H9 (cell line): ENCODE measurements at regions not wholly inside any gene's neighbourhood (a gene's known extent, or its start where the extent isn't known, plus 50 kb on each side); places are given as distances from the start of the nearest gene placed in this dataset.

Source experiments
- DNase-seq: peaks from one replicate; pipeline ENCODE4 v3.0.0-alpha.2; 2017
- H2AFZ ChIP-seq: one replicate; pipeline ENCODE4 v1.6.1; 2013; ENCODE audit warnings: mild to moderate bottlenecking, low read length, control low read depth, moderate library complexity
- H2AK5ac ChIP-seq: 2 replicates; pipeline ENCODE4 v1.6.1; 2013; ENCODE audit warnings: low read length, control low read depth, mixed read lengths; ENCODE audit not compliant: insufficient read length
- H2BK120ac ChIP-seq: one replicate; pipeline ENCODE4 v1.6.1; 2013; ENCODE audit warnings: low read depth, mild to moderate bottlenecking, low read length, control low read depth, inconsistent platforms; ENCODE audit not compliant: poor library complexity, severe bottlenecking
- H2BK12ac ChIP-seq: 2 replicates; pipeline ENCODE4 v1.6.1; 2013; ENCODE audit warnings: low read length, control low read depth, mixed read lengths, low read depth; ENCODE audit not compliant: insufficient read length
- H2BK15ac ChIP-seq: 2 replicates; pipeline ENCODE4 v1.6.1; 2013; ENCODE audit warnings: low read depth, low read length, control low read depth
- H2BK20ac ChIP-seq: one replicate; pipeline ENCODE4 v1.6.1; 2013; ENCODE audit warnings: low read depth, mild to moderate bottlenecking, low read length, control low read depth, inconsistent platforms; ENCODE audit not compliant: poor library complexity, severe bottlenecking
- H2BK5ac ChIP-seq: 2 replicates; pipeline ENCODE4 v1.6.1; 2013; ENCODE audit warnings: low read length, control low read depth, mixed read lengths; ENCODE audit not compliant: insufficient read length
- H3K14ac ChIP-seq: 2 replicates; pipeline ENCODE4 v1.6.1; 2013; ENCODE audit warnings: low read length, control low read depth; ENCODE audit not compliant: insufficient read depth
- H3K18ac ChIP-seq: 2 replicates; pipeline ENCODE4 v1.6.1; 2013; ENCODE audit warnings: low read depth, mild to moderate bottlenecking, mixed read lengths, low read length, control low read depth; ENCODE audit not compliant: insufficient read length
- H3K23ac ChIP-seq: 2 replicates; pipeline ENCODE4 v1.6.1; 2013; ENCODE audit warnings: low read length, control low read depth, mixed read lengths, low read depth; ENCODE audit not compliant: insufficient read length
- H3K23me2 ChIP-seq: 2 replicates; pipeline ENCODE4 v1.6.1; 2013; ENCODE audit warnings: low read depth, mild to moderate bottlenecking, mixed read lengths, low read length, control low read depth; ENCODE audit not compliant: insufficient read length, poor library complexity, severe bottlenecking
- H3K27ac ChIP-seq: 2 replicates; pipeline ENCODE4 v1.5.1; 2013; ENCODE audit warnings: low read length, control low read depth, mixed read lengths, low read depth; ENCODE audit not compliant: insufficient read length
- H3K27me3 ChIP-seq: 2 replicates; pipeline ENCODE4 v1.6.1; 2013; ENCODE audit warnings: low read length, control low read depth, inconsistent platforms; ENCODE audit not compliant: insufficient read depth
- H3K4ac ChIP-seq: 2 replicates; pipeline ENCODE4 v1.6.1; 2013; ENCODE audit warnings: low read depth, mild to moderate bottlenecking, control low read depth, inconsistent platforms, low read length, moderate library complexity
- H3K4me1 ChIP-seq: 2 replicates; pipeline ENCODE4 v1.6.1; 2013; ENCODE audit warnings: low read length, control low read depth, inconsistent platforms; ENCODE audit not compliant: insufficient read depth
- H3K4me2 ChIP-seq: 2 replicates; pipeline ENCODE4 v1.6.1; 2013; ENCODE audit warnings: low read length, control low read depth, mixed read lengths; ENCODE audit not compliant: insufficient read length, insufficient read depth
- H3K56ac ChIP-seq: 2 replicates; pipeline ENCODE4 v1.6.1; 2013; ENCODE audit warnings: low read depth, mild to moderate bottlenecking, mixed read lengths, low read length, control low read depth; ENCODE audit not compliant: insufficient read length
- H3K79me1 ChIP-seq: 2 replicates; pipeline ENCODE4 v1.6.1; 2013; ENCODE audit warnings: low read depth, mild to moderate bottlenecking, moderate library complexity, low read length, control low read depth, inconsistent platforms; ENCODE audit not compliant: insufficient read depth, poor library complexity, severe bottlenecking
- H3K79me2 ChIP-seq: 2 replicates; pipeline ENCODE4 v1.6.1; 2013; ENCODE audit warnings: low read length, control low read depth, inconsistent platforms; ENCODE audit not compliant: insufficient read depth
- H3K9ac ChIP-seq: 2 replicates; pipeline ENCODE4 v1.6.1; 2013; ENCODE audit warnings: low read length, control low read depth, mixed read lengths; ENCODE audit not compliant: insufficient read length; ENCODE audit errors: extremely low read depth
- H3K9me3 ChIP-seq: one replicate; pipeline ENCODE4 v1.6.1; 2013; ENCODE audit warnings: low read depth, low read length, inconsistent platforms; ENCODE audit not compliant: control insufficient read depth
- H3T11ph ChIP-seq: one replicate; pipeline ENCODE4 v1.6.1; 2013; ENCODE audit warnings: mild to moderate bottlenecking, low read length, control low read depth, inconsistent platforms
- H4K20me1 ChIP-seq: one replicate; pipeline ENCODE4 v1.6.1; 2013; ENCODE audit not compliant: control insufficient read depth, insufficient read length, insufficient read depth
- H4K5ac ChIP-seq: 2 replicates; pipeline ENCODE4 v1.6.1; 2013; ENCODE audit warnings: low read depth, mild to moderate bottlenecking, mixed read lengths, low read length, control low read depth; ENCODE audit not compliant: insufficient read length
- H4K8ac ChIP-seq: replicated peaks from 2 replicates; pipeline ENCODE4 v1.6.1; 2013; ENCODE audit warnings: low read length, control low read depth, mixed read lengths, low read depth; ENCODE audit not compliant: insufficient read length
- H4K91ac ChIP-seq: 2 replicates; pipeline ENCODE4 v1.6.1; 2013; ENCODE audit warnings: low read depth, mild to moderate bottlenecking, moderate library complexity, mixed read lengths, low read length, control low read depth; ENCODE audit not compliant: insufficient read length
- H3K27ac Mint-ChIP-seq, 3 experiments: 2 replicates in 2 of 3; 3 replicates in 1 of 3; pipeline ENCODE4 v1.8.0; 2020 to 2021; ENCODE audit warnings: mixed read lengths in 3 of 3, mild to moderate bottlenecking in 1 of 3, moderate library complexity in 1 of 3
- H3K27me3 Mint-ChIP-seq: 2 replicates; pipeline ENCODE4 v1.8.0; 2021; ENCODE audit warnings: low read depth, mild to moderate bottlenecking, moderate library complexity, mixed read lengths
- H3K36me3 Mint-ChIP-seq, 3 experiments: 2 replicates in 2 of 3; 3 replicates in 1 of 3; pipeline ENCODE4 v1.8.0; 2020 to 2021; ENCODE audit warnings: low read depth in 3 of 3, mixed read lengths in 3 of 3; ENCODE audit not compliant: insufficient read depth in 1 of 3
- H3K4me1 Mint-ChIP-seq, 2 experiments: 2 replicates each; pipeline ENCODE4 v1.8.0; 2020; ENCODE audit warnings: mixed read lengths in 2 of 2
- H3K4me3 Mint-ChIP-seq, 2 experiments: 2 replicates in 1 of 2; 3 replicates in 1 of 2; pipeline ENCODE4 v1.8.0; 2020 to 2021; ENCODE audit warnings: mild to moderate bottlenecking in 2 of 2, mixed read lengths in 2 of 2, moderate library complexity in 1 of 2
- H3K9me3 Mint-ChIP-seq, 2 experiments: 2 replicates in 1 of 2; 3 replicates in 1 of 2; pipeline ENCODE4 v1.8.0; 2020; ENCODE audit warnings: mild to moderate bottlenecking in 2 of 2, mixed read lengths in 2 of 2, moderate library complexity in 1 of 2
- WGBS: extraction: QIAGEN DNeasy Blood & Tissue Kit; methylation state at CpG from one replicate; pipeline ENCODE4 v1.1.7; 2013; ENCODE audit warnings: missing lambda C conversion rate, low lambda C conversion rate, mixed read lengths; ENCODE audit not compliant: insufficient read length; ENCODE audit errors: extremely low coverage; 5-methylcytosine and 5-hydroxymethylcytosine counted together
- TF ChIP-seq, protein P1 (sequence below): fragments of 200-600 bp; sonication (generic); conservative IDR thresholded peaks from 3 replicates; pipeline ENCODE4 v1.8.0; 2021; ENCODE audit warnings: antibody characterized with exemption, mild to moderate bottlenecking

DNA sequence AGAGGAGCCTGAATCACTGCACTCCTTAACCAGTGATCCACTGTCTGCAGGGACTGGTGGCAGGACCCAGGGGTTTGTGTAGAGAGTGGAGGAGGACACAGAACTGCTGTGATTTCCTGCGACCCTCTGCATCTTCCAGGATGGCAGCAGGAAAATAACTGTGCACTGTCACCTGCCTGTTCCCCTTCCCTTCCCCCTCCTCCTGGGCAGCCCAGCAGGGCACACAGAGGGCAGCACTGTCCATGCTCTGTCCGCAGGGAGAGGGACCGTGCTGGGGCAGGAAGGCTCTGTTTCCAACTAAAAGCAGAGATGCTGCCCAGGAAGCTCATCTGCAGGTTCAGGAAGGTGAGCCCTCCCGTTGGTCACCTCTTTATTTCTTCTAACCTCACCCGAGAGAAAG lies 168.7 kb downstream of the ZBTB18 start:
- no peak overlapping the region for H2BK5ac ChIP-seq

More for the DNA sequence above, 168.7 kb downstream of the ZBTB18 start:
- peaks cover 0 to 2% of the 10 kb centered on the region in 2 experiments; a peak in 1 of 4 replicates for H3K4me1 Mint-ChIP-seq
- Histone ChIP-seq H3K4ac (no peak overlapping the region), H4K8ac (no peak overlapping the region), H3K27ac (no peak overlapping the region), H3K23me2 (no peaks in the 10 kb centered on the region), H3K9ac (no peak overlapping the region), H4K5ac (no peak overlapping the region), H3K23ac (no peak overlapping the region), H3K18ac (no peak overlapping the region), H3T11ph (no peak overlapping the region), H3K14ac (no peak overlapping the region), H2BK15ac (no peak overlapping the region), H4K20me1 (no peaks in the 10 kb centered on the region), H2BK12ac (no peak overlapping the region), H2AFZ (no peak overlapping the region), H3K4me2 (no peak overlapping the region), H3K9me3 (no peaks in the 10 kb centered on the region), H3K27me3 (no peaks in the 10 kb centered on the region), H3K79me1 (no peaks in the 10 kb centered on the region), H2AK5ac (no peak overlapping the region), H2BK20ac (no peak overlapping the region), H3K79me2 (no peaks in the 10 kb centered on the region), H4K91ac (no peak overlapping the region), H3K4me1 (no peaks in the 10 kb centered on the region), H2BK120ac (no peak overlapping the region), H3K56ac (no peak overlapping the region)
- DNase-seq: no peak
- TF ChIP-seq, protein P1, sequence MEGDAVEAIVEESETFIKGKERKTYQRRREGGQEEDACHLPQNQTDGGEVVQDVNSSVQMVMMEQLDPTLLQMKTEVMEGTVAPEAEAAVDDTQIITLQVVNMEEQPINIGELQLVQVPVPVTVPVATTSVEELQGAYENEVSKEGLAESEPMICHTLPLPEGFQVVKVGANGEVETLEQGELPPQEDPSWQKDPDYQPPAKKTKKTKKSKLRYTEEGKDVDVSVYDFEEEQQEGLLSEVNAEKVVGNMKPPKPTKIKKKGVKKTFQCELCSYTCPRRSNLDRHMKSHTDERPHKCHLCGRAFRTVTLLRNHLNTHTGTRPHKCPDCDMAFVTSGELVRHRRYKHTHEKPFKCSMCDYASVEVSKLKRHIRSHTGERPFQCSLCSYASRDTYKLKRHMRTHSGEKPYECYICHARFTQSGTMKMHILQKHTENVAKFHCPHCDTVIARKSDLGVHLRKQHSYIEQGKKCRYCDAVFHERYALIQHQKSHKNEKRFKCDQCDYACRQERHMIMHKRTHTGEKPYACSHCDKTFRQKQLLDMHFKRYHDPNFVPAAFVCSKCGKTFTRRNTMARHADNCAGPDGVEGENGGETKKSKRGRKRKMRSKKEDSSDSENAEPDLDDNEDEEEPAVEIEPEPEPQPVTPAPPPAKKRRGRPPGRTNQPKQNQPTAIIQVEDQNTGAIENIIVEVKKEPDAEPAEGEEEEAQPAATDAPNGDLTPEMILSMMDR: no peak
- WGBS: no CpG with 5 or more reads among the region's 5 CpGs
- H3K36me3 Mint-ChIP-seq: peaks cover 0 to 5% (median 0%) of the 10 kb centered on the region in 3 experiments; a peak in 1 of 7 replicates
- peaks cover 3 to 8% of the 10 kb centered on the region in 2 experiments; a peak in 4 of 5 replicates for H3K9me3 Mint-ChIP-seq
- peaks cover 5% of the 10 kb centered on the region for H3K27me3 Mint-ChIP-seq
- H3K4me3 Mint-ChIP-seq: no peak overlapping the region
- no peak overlapping the region for H3K27ac Mint-ChIP-seq
